A549 (cell line): ENCODE measurements at regions not wholly inside any gene's neighbourhood (a gene's known extent, or its start where the extent isn't known, plus 50 kb on each side); places are given as distances from the start of the nearest gene placed in this dataset.

ENCODE experiments used
- CEBPB ChIP-seq, 2 experiments: fragments of >200 bp in 1 of 2; sonication (Bioruptor Twin) in 1 of 2; formaldehyde crosslinking in 1 of 2; IDR thresholded peaks; 2 replicates each; pipeline ENCODE4 v1.6.1; 2012 to 2016
- POLR2A ChIP-seq: IDR thresholded peaks from 2 replicates; pipeline ENCODE4 v1.6.1; 2012; ENCODE audit warnings: mild to moderate bottlenecking, low read length
- RNF2 ChIP-seq: fragments of 200-600 bp; sonication (generic); IDR thresholded peaks from 2 replicates; pipeline ENCODE4 v1.6.1; 2016; ENCODE audit warnings: low read depth, mild to moderate bottlenecking, antibody characterized with exemption, moderate library complexity, borderline replicate concordance
- USF2 ChIP-seq: fragments of 450-650 bp; IDR thresholded peaks from 2 replicates; pipeline ENCODE4 v1.6.1; 2014; ENCODE audit warnings: antibody characterized with exemption
- ZFP36 ChIP-seq: fragments of 450-650 bp; IDR thresholded peaks from 2 replicates; pipeline ENCODE4 v1.6.1; 2014; ENCODE audit warnings: borderline replicate concordance; ENCODE audit not compliant: partially characterized antibody
- TF ChIP-seq, protein P1 (sequence below): fragments of >200 bp; sonication (Bioruptor Twin); formaldehyde crosslinking; IDR thresholded peaks from 3 replicates; pipeline ENCODE4 v1.5.1; 2016

GRCh38 chr4:99722006-99722405, 64.4 kb upstream of the C4orf54 start:
- TF ChIP-seq ZFP36 (no peak), CEBPB (IDR thresholded peaks at IDR 0.05) (no peak), RNF2 (no peak), POLR2A (no peak), USF2 (no peak)
- TF ChIP-seq, protein P1, sequence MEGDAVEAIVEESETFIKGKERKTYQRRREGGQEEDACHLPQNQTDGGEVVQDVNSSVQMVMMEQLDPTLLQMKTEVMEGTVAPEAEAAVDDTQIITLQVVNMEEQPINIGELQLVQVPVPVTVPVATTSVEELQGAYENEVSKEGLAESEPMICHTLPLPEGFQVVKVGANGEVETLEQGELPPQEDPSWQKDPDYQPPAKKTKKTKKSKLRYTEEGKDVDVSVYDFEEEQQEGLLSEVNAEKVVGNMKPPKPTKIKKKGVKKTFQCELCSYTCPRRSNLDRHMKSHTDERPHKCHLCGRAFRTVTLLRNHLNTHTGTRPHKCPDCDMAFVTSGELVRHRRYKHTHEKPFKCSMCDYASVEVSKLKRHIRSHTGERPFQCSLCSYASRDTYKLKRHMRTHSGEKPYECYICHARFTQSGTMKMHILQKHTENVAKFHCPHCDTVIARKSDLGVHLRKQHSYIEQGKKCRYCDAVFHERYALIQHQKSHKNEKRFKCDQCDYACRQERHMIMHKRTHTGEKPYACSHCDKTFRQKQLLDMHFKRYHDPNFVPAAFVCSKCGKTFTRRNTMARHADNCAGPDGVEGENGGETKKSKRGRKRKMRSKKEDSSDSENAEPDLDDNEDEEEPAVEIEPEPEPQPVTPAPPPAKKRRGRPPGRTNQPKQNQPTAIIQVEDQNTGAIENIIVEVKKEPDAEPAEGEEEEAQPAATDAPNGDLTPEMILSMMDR = no peak
